ENCODE measurements at regions not wholly inside any gene's neighbourhood (a gene's known extent, or its start where the extent isn't known, plus 50 kb on each side); places are given as distances from the start of the nearest gene placed in this dataset.

DNA sequence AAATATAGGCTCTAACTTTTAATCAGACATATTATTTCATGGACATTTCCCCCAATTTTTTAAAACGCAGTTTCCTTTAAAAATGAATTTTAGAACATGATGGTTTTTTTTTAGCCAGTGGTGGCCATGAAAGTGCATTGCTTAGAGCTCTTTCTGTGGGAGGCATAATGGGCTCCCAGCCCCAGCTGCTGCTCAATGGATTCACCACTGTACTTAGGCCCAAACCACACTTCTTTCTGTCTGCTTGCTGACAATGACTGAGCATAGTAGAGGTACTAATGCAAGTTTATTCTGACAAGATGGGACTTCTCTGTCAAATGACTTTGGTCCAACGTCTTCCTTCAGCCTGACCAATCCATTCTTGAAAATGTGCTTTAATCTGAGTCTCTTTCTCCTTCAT is 400.2 kb upstream of the GRIA3 start:
- TF ChIP-seq CTCF (IDR thresholded peaks at IDR 0.05; ENCODE audit: low read length) (no peak), EZH2 (optimal IDR thresholded peaks at IDR 0.05; ENCODE audit: low read depth, low read length) (no peak), EZH2phosphoT487 (IDR thresholded peaks at IDR 0.05; ENCODE audit: low read length) (no peak)
